H1 (cell line): ENCODE measurements at regions not wholly inside any gene's neighbourhood (a gene's known extent, or its start where the extent isn't known, plus 50 kb on each side); places are given as distances from the start of the nearest gene placed in this dataset.

Source experiments
- RFX5 ChIP-seq: IDR thresholded peaks from 2 replicates; pipeline ENCODE4 v1.6.1; 2011; ENCODE audit warnings: low read depth, low read length, improper control_type of control experiment, borderline replicate concordance
- SUZ12 ChIP-seq: fragments of 200-600 bp; sonication (generic); IDR thresholded peaks from 2 replicates; pipeline ENCODE4 v1.6.1; 2012; ENCODE audit warnings: mild to moderate bottlenecking, inconsistent platforms, low read length, moderate library complexity, mixed read lengths

DNA sequence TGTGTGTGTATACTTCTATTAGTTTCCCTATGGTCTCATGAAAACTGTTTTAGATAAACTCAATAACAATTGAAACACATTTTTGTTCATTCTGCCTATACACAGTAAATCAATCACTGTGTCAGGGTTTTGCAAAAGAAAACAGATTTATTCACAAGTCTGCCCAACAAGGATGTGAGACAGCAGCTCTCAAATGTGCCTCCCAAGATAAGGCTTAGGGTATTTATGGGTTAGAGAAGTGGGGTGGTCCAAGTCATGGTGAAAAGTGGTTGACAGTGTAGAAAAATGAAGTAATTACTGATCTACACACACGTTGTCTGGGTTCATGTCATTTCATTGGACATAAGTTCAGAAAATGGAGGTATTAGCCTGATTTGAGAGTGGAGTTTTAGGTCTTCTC, 844.6 kb downstream of the SLITRK6 start (continued):
- TF ChIP-seq SUZ12 (no peak), RFX5 (no peak)
